Activated CD4-positive, alpha-beta T cell treated with anti-CD3 and anti-CD28 coated beads for 24 hours (primary cell): ENCODE measurements at regions not wholly inside any gene's neighbourhood (a gene's known extent, or its start where the extent isn't known, plus 50 kb on each side); places are given as distances from the start of the nearest gene placed in this dataset.

Experiments
- DNase-seq, 2 donors: peaks; one replicate each; pipeline ENCODE4 v3.0.0-alpha.2; 2020; ENCODE audit warnings: low read depth in 2 of 2

- DNase-seq, result no peak
These were observed 63.3 kb upstream of the THSD7A start for GRCh38 chr7:11895337-11895736.

- no peak for DNase-seq
These were observed 64.7 kb upstream of the THSD7A start for GRCh38 chr7:11896663-11897062.

- DNase-seq, result no peak
These were observed 67.2 kb upstream of the THSD7A start for GRCh38 chr7:11899247-11899646.

- no peak for DNase-seq
These were observed 78.3 kb upstream of the THSD7A start for GRCh38 chr7:11910253-11910652.

GRCh38 chr7:11911900-11912299, 79.9 kb upstream of the THSD7A start:
- DNase-seq, result no peak

- DNase-seq, result no peak
These were observed 82.6 kb upstream of the THSD7A start for GRCh38 chr7:11914645-11915044.

- no peak for DNase-seq
These were observed 91.5 kb upstream of the THSD7A start for GRCh38 chr7:11923376-11923930.

GRCh38 chr7:11931307-11931706, 99.3 kb upstream of the THSD7A start:
- DNase-seq, result no peak

- DNase-seq, result no peak
These were observed 102.8 kb upstream of the THSD7A start for GRCh38 chr7:11934796-11935195.

GRCh38 chr7:11935905-11936304, 103.9 kb upstream of the THSD7A start:
- DNase-seq, result no peak

GRCh38 chr7:11946794-11947193, 114.8 kb upstream of the THSD7A start:
- no peak for DNase-seq

GRCh38 chr7:11950281-11950680, 118.3 kb upstream of the THSD7A start:
- no peak for DNase-seq

GRCh38 chr7:11950942-11951341, 118.9 kb upstream of the THSD7A start:
- DNase-seq, result no peak

- DNase-seq, result no peak
These were observed 119.9 kb upstream of the THSD7A start for GRCh38 chr7:11951909-11952308.

GRCh38 chr7:11952972-11953371, 121.0 kb upstream of the THSD7A start:
- DNase-seq, result no peak

- no peak for DNase-seq
These were observed 125.0 kb upstream of the THSD7A start for GRCh38 chr7:11956991-11957390.

- DNase-seq, result no peak
These were observed 126.0 kb upstream of the THSD7A start for GRCh38 chr7:11957956-11958355.

- no peak for DNase-seq
These were observed 127.1 kb upstream of the THSD7A start for GRCh38 chr7:11959121-11959520.

- DNase-seq, result no peak
These were observed 128.6 kb upstream of the THSD7A start for GRCh38 chr7:11960621-11961020.

GRCh38 chr7:11969643-11970042, 137.6 kb upstream of the THSD7A start:
- DNase-seq, result no peak

GRCh38 chr7:11970132-11970531, 138.1 kb upstream of the THSD7A start:
- no peak for DNase-seq

- no peak for DNase-seq
These were observed 153.4 kb upstream of the THSD7A start for GRCh38 chr7:11985376-11985775.

- DNase-seq, result no peak
These were observed 154.0 kb upstream of the THSD7A start for GRCh38 chr7:11985971-11986370.

GRCh38 chr7:11988186-11988585, 156.2 kb upstream of the THSD7A start:
- DNase-seq, result no peak

GRCh38 chr7:12002428-12002827, 170.4 kb upstream of the THSD7A start:
- DNase-seq, result no peak
